HEK293 (cell line): ENCODE measurements at regions not wholly inside any gene's neighbourhood (a gene's known extent, or its start where the extent isn't known, plus 50 kb on each side); places are given as distances from the start of the nearest gene placed in this dataset.

Experiments used
- CTCF ChIP-seq: fragments of 450-650 bp; formaldehyde crosslinking; IDR thresholded peaks from 2 replicates; pipeline ENCODE4 v1.5.1; 2016; ENCODE audit warnings: missing biosample characterization, missing genetic modification characterization
- GLI2 ChIP-seq: fragments of 450-650 bp; formaldehyde crosslinking; IDR thresholded peaks from 2 replicates; pipeline ENCODE4; 2017; ENCODE audit warnings: missing biosample characterization, missing genetic modification characterization, low read depth, borderline replicate concordance
- ZNF157 ChIP-seq: fragments of 450-650 bp; formaldehyde crosslinking; IDR thresholded peaks from 2 replicates; pipeline ENCODE4 v1.5.1; 2016; ENCODE audit warnings: missing biosample characterization, missing genetic modification characterization
- ZNF555 ChIP-seq: fragments of 450-650 bp; formaldehyde crosslinking; conservative IDR thresholded peaks from 2 replicates; pipeline ENCODE4 v1.5.1; 2017; ENCODE audit warnings: missing biosample characterization, mild to moderate bottlenecking, missing genetic modification characterization, inconsistent platforms
- ZNF639 ChIP-seq: fragments of 450-650 bp; formaldehyde crosslinking; IDR thresholded peaks from 2 replicates; pipeline ENCODE4 v1.5.1; 2016; ENCODE audit warnings: missing biosample characterization, missing genetic modification characterization
- TF ChIP-seq, protein P1 (sequence below): fragments of 450-650 bp; formaldehyde crosslinking; conservative IDR thresholded peaks from 2 replicates; pipeline ENCODE4 v1.5.1; 2016; ENCODE audit warnings: low read depth, missing biosample characterization, missing genetic modification characterization
- TF ChIP-seq, protein P2 (sequence below): fragments of 450-650 bp; formaldehyde crosslinking; IDR thresholded peaks from 2 replicates; pipeline ENCODE4 v1.5.1; 2016; ENCODE audit warnings: missing biosample characterization, missing genetic modification characterization

- TF ChIP-seq CTCF (tag by site-specific recombination) (no peak), ZNF555 (tag by site-specific recombination) (no peak), GLI2 (tag by site-specific recombination) (no peak), ZNF639 (tag by site-specific recombination) (no peak), ZNF157 (no peak)
- TF ChIP-seq, protein P1, sequence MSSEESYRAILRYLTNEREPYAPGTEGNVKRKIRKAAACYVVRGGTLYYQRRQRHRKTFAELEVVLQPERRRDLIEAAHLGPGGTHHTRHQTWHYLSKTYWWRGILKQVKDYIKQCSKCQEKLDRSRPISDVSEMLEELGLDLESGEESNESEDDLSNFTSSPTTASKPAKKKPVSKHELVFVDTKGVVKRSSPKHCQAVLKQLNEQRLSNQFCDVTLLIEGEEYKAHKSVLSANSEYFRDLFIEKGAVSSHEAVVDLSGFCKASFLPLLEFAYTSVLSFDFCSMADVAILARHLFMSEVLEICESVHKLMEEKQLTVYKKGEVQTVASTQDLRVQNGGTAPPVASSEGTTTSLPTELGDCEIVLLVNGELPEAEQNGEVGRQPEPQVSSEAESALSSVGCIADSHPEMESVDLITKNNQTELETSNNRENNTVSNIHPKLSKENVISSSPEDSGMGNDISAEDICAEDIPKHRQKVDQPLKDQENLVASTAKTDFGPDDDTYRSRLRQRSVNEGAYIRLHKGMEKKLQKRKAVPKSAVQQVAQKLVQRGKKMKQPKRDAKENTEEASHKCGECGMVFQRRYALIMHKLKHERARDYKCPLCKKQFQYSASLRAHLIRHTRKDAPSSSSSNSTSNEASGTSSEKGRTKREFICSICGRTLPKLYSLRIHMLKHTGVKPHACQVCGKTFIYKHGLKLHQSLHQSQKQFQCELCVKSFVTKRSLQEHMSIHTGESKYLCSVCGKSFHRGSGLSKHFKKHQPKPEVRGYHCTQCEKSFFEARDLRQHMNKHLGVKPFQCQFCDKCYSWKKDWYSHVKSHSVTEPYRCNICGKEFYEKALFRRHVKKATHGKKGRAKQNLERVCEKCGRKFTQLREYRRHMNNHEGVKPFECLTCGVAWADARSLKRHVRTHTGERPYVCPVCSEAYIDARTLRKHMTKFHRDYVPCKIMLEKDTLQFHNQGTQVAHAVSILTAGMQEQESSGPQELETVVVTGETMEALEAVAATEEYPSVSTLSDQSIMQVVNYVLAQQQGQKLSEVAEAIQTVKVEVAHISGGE (tag by site-specific recombination) = no peak
- TF ChIP-seq, protein P2, sequence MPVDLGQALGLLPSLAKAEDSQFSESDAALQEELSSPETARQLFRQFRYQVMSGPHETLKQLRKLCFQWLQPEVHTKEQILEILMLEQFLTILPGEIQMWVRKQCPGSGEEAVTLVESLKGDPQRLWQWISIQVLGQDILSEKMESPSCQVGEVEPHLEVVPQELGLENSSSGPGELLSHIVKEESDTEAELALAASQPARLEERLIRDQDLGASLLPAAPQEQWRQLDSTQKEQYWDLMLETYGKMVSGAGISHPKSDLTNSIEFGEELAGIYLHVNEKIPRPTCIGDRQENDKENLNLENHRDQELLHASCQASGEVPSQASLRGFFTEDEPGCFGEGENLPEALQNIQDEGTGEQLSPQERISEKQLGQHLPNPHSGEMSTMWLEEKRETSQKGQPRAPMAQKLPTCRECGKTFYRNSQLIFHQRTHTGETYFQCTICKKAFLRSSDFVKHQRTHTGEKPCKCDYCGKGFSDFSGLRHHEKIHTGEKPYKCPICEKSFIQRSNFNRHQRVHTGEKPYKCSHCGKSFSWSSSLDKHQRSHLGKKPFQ = no peak
These were observed 156.8 kb upstream of the PDE3A start for GRCh38 chr12:20211541-20211940.
